HFF-Myc (cell line): ENCODE measurements at regions not wholly inside any gene's neighbourhood (a gene's known extent, or its start where the extent isn't known, plus 50 kb on each side); places are given as distances from the start of the nearest gene placed in this dataset.

Experiments
- DNase-seq: peaks from one replicate; pipeline ENCODE4 v3.0.0-alpha.2; 2011; ENCODE audit warnings: low read depth; ENCODE audit errors: extremely low read depth
- H3K4me3 ChIP-seq: replicated peaks from 2 replicates; pipeline ENCODE4 v1.5.1; 2011; ENCODE audit warnings: low read depth, mild to moderate bottlenecking, control low read depth, low read length
- TF ChIP-seq, protein P1 (sequence below): IDR thresholded peaks from 2 replicates; pipeline ENCODE4 v1.5.1; 2012; ENCODE audit warnings: mild to moderate bottlenecking, low read depth, low read length, control low read depth; ENCODE audit errors: missing control alignments

DNA sequence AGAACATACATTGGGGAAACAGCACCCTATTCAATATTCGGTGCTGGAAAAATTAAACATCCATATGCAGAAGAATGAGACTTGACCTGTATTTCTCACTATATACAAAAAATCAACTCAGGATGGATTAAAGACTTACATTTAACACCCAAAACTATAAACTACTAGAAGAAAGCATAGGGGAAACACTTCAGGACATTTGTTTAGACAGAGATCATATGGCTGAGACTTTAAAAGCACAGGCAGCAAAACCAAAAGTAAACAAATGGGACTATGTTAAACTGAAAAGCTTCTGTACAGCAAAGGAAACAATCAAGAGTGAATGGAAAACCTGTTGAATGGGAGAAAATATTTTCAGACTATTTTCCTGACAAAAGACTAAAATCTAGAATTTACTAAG lies 1694.1 kb upstream of the CELF4 start:
- no peak for DNase-seq
- no peak overlapping the region for H3K4me3 ChIP-seq
- TF ChIP-seq, protein P1, sequence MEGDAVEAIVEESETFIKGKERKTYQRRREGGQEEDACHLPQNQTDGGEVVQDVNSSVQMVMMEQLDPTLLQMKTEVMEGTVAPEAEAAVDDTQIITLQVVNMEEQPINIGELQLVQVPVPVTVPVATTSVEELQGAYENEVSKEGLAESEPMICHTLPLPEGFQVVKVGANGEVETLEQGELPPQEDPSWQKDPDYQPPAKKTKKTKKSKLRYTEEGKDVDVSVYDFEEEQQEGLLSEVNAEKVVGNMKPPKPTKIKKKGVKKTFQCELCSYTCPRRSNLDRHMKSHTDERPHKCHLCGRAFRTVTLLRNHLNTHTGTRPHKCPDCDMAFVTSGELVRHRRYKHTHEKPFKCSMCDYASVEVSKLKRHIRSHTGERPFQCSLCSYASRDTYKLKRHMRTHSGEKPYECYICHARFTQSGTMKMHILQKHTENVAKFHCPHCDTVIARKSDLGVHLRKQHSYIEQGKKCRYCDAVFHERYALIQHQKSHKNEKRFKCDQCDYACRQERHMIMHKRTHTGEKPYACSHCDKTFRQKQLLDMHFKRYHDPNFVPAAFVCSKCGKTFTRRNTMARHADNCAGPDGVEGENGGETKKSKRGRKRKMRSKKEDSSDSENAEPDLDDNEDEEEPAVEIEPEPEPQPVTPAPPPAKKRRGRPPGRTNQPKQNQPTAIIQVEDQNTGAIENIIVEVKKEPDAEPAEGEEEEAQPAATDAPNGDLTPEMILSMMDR, result no peak

DNA sequence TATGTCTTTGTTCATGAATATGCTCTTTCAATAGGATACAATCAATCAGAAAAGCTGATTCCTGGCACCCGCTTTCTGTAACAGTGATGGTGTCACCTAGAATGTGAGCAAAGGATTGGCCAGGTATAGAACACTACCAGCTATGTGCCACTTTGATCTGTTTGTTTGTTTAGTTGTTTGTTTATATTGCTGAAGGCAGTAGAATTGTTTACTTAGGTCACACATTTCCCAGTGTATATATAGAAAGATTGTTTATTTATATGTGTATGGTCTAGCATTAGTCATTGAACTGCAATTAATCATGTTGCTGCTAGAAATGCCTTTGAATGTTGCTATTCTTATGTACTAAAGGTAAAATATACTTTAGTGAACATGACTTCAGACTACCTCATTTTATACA lies 1678.6 kb upstream of the CELF4 start:
- DNase-seq, result no peak

DNA sequence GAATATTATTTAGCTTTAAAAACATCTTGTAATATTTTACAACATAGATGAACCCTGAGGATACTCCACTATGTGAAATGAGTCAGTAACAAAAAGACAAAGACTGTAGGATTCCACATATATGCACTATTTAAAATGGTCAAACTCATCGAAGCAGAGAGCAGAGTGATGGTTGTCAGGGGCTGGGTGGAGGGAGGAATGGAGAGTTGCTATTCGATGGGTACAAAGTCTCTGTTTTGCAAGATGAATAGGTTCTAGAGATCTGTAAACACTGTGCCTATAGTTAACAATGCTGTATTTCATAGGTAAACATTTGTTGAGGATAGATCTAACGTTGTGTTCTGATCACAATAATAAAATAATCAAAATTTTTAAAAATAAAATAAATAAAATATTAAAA lies 1675.9 kb upstream of the CELF4 start:
- TF ChIP-seq, protein P1, result no peak
- DNase-seq, result no peak

More for the DNA sequence above, 1678.6 kb upstream of the CELF4 start:
- H3K4me3 ChIP-seq, result no peak overlapping the region
- TF ChIP-seq, protein P1, result no peak

DNA sequence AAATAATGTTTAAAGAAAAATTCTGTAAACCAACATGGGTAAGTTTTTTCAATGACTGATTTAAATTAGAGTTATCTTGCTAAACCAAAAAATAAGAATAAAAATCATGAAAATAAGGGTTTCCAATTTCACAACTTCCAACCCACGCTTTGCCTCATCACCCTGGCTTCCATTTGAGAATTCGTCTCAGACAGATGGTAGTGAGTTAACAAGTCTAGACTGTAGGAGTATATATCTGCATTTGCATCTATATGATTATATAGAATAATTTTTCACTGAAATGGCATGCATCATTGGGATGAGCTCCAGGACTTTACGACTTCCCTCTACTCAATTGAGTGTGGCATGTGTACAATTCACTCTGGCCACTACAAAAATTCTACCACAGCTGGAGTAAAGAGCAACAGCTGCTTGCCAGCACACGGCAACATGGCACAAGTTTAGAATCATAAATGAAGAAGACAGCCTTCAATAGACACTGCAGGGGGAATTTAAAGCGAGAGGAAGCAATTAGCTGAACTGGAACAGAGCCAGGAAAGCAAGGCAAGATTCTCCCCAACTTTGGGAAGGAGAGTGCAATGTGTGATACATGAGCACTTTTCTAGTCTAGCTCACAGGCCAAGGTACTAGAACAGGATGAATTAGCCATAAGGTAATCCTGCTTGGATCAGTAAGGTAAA lies 1673.5 kb upstream of the CELF4 start:
- H3K4me3 ChIP-seq, result no peak overlapping the region
- DNase-seq, result no peak
- TF ChIP-seq, protein P1, result no peak

More for the DNA sequence above, 1675.9 kb upstream of the CELF4 start:
- no peak overlapping the region for H3K4me3 ChIP-seq

DNA sequence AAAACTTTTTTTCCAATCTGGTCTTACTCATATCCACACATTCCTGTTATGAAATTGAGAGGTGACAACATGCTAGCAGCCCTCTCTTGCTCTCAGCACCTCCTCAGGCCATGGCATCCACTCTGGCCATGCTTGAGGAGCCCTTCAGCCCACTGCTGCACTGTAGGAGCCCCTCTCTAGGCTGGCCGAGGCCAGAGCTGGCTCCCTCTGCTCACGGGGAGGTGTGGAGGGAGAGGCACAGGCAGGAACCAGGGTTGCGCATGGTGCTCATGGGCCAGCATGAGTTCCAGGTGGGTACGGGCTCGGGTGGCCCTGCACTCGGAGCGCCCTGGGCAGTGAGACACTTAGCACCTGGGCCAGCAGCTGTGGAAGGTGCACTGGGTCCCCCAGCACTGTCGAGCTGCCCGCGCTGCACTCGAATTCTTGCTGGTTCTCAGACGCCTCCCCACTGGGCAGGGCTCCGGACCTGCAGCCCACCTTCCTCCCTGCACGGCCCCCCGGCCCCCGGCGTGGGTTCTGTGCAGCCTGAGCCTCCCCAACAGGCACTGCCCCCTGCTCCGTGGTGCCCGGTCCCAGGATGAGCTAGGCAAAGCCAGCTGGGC lies 1669.6 kb upstream of the CELF4 start:
- no peak overlapping the region for H3K4me3 ChIP-seq
- DNase-seq, result no peak
- TF ChIP-seq, protein P1, result no peak

DNA sequence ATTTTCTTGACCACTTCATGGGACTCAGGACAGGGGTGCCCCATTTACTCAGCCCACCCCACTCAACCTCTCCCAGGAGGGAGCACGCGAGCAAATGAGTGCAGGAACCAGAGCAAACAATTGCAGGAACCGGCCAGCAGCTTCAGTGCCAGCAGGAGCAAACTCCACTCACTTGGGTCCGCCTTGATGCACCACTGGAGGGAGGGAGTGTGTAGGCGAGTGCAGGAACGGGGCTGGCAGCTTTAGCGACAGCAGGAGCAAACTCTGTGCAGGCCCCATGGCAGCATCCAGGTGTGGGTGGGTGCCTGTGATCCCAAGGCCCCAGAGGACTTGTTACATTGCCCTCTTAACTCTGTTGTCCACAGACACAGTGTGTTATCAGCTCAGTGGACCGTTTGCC lies 1667.3 kb upstream of the CELF4 start:
- no peak overlapping the region for H3K4me3 ChIP-seq
- TF ChIP-seq, protein P1, result no peak
- no peak for DNase-seq

DNA sequence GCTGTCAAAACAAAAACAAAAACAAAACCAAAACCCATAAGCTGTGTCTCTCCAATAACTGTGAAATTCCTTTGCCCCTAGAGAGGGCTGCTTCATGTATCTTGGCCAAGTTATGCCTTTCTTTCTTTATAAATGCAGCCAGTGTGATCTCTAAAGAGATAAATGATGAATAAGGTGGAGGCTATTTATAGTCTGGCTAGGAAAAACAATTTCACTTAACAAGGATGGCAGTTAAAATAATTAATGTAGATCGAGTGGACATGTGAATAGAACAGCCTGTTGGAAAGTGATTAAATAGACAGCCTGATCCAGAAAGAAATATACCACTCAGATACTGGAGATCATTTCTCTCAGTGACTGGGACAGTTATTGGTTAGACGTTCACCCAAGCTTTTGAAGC lies 1666.9 kb upstream of the CELF4 start:
- no peak overlapping the region for H3K4me3 ChIP-seq
- no peak for DNase-seq
- TF ChIP-seq, protein P1, result no peak
